Ascending aorta (tissue), 2 donors: ENCODE measurements at regions not wholly inside any gene's neighbourhood (a gene's known extent, or its start where the extent isn't known, plus 50 kb on each side); places are given as distances from the start of the nearest gene placed in this dataset.

ENCODE experiments used
- DNase-seq, 2 donors: peaks; one replicate each; pipeline ENCODE4 v3.0.0-alpha.2; 2019; ENCODE audit warnings: low spot score in 2 of 2
- H3K27ac ChIP-seq, 2 donors: fragments of 200-600 bp; sonication (generic); one replicate each; pipeline ENCODE4 v1.5.1; 2016 to 2017; ENCODE audit warnings: mild to moderate bottlenecking in 1 of 2
- H3K27me3 ChIP-seq: fragments of 200-600 bp; sonication (generic); one replicate; pipeline ENCODE4 v1.5.1; 2017
- H3K36me3 ChIP-seq, 2 donors: fragments of 200-600 bp; sonication (generic); one replicate each; pipeline ENCODE4 v1.5.1; 2016
- H3K4me1 ChIP-seq, 2 donors: fragments of 200-600 bp; sonication (generic); one replicate each; pipeline ENCODE4 v1.5.1; 2016 to 2017; ENCODE audit warnings: mild to moderate bottlenecking in 1 of 2
- H3K4me3 ChIP-seq, 2 donors: fragments of 200-600 bp; sonication (generic); one replicate each; pipeline ENCODE4 v1.5.1; 2016 to 2017; ENCODE audit warnings: mild to moderate bottlenecking in 1 of 2
- H3K9me3 ChIP-seq, 2 donors: fragments of 200-600 bp; sonication (generic); one replicate each; pipeline ENCODE4 v1.5.1; 2016
- CTCF ChIP-seq, 3 experiments: fragments of 200-600 bp in 2 of 3; fragments of 450-650 bp in 1 of 3; sonication (generic) in 2 of 3; IDR thresholded peaks; one replicate each; pipeline ENCODE4 v1.5.1; 2016 to 2019; ENCODE audit warnings: antibody characterized with exemption in 3 of 3, mild to moderate bottlenecking in 1 of 3, moderate library complexity in 1 of 3
- intact Hi-C: fragments of 100-400 bp; cut with DNase I; formaldehyde crosslinking; loops from one replicate; pipeline ENCODE4 v1.15.1; 2023

DNA sequence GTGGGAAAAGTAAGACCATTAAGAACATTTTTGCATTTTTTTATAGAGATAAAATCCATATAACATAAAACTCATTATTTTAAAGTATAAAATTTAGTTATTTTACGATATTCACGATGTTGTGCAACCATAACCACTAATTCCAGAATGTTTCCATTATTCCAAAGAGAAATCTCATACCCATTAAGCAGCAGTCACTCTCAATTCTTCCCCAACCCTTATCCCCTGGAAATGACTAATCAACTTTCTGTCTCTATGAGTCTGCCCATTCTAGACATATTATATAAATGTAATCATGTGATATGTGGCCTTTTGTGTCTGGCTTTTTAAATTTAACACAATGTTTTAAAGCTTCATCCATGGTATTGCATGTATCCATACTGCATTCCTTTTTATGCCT is 115.6 kb upstream of the ADAMTSL1 start:
- H3K9me3 ChIP-seq: no peaks in the 10 kb centered on the region
- H3K36me3 ChIP-seq: no peaks in the 10 kb centered on the region
- intact Hi-C loops: no loop called here
- no peaks in the 10 kb centered on the region for H3K27me3 ChIP-seq
- no peak for DNase-seq
- H3K27ac ChIP-seq: no peak overlapping the region
- no peak for TF ChIP-seq CTCF (IDR thresholded peaks at IDR 0.05)
- H3K4me1 ChIP-seq: no peaks in the 10 kb centered on the region
- H3K4me3 ChIP-seq: no peak overlapping the region

DNA sequence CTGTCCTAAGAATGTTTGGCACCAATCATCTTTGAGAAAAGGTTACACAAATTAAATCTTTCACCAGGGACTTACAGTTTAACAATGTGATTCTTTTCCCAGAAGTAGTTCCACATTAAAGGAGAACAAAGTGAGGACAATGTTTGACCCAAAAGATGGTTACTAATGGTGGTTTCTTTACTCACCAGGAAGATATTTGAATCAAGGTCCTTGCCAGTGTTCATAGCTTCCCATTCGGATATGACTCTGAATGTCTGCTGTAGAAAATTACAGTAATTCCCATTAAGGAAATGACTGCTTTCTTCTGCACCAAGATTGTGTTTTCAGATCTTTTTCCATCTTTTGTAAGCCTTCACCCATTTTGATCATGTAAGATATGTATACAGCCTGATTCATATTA is 114.6 kb upstream of the ADAMTSL1 start:
- Histone ChIP-seq H3K4me3 (no peak overlapping the region), H3K9me3 (no peaks in the 10 kb centered on the region), H3K4me1 (no peaks in the 10 kb centered on the region), H3K27me3 (no peaks in the 10 kb centered on the region), H3K36me3 (no peaks in the 10 kb centered on the region), H3K27ac (no peak overlapping the region)
- DNase-seq: no peak
- no peak for TF ChIP-seq CTCF (IDR thresholded peaks at IDR 0.05)
- intact Hi-C loops: no loop called here

DNA sequence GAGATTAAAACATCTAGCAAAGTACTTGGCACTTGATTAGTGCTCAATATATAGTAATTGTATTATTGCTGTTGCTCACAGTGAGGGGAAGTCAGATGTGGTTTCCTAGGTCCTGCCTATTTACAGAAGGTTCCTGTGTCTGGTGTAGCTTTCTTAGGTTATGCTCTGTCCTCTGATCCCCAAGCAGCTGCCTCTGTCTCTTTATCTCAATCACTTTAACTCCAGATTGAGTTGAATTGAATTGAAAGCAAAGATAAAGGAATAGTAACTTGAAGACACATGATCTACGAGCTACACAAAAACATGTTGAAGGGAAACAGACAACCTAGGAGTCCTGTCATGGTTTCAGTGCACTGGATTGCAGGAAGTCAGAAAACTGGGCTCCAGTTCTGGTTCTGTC is 113.9 kb upstream of the ADAMTSL1 start:
- Histone ChIP-seq H3K4me1 (no peaks in the 10 kb centered on the region), H3K4me3 (no peak overlapping the region), H3K27me3 (no peaks in the 10 kb centered on the region), H3K27ac (no peak overlapping the region), H3K36me3 (no peaks in the 10 kb centered on the region), H3K9me3 (no peaks in the 10 kb centered on the region)
- intact Hi-C loops: no loop called here
- TF ChIP-seq CTCF (IDR thresholded peaks at IDR 0.05): no peak
- no peak for DNase-seq

DNA sequence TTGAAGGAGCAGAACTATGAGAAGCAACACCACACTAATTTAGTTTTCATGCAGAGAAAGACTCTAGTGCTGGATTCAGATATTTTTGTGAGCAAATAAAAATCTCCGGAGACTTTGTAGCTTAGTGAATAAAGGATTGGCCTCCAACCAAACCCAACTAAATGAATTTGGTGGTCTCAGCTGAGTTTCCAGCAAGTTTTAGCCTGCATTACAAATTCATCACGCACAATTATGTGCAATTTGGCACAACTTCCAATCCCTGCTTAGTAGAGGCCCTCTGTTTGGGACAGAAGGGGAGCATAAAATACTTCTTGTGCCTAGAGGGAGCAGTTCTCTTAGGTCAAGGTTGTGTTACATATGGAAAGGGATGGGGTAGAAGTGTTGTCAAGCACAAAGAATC is 112.3 kb upstream of the ADAMTSL1 start:
- H3K27me3 ChIP-seq: no peaks in the 10 kb centered on the region
- H3K36me3 ChIP-seq: no peaks in the 10 kb centered on the region
- intact Hi-C loops: no loop called here
- TF ChIP-seq CTCF (IDR thresholded peaks at IDR 0.05): no peak
- no peaks in the 10 kb centered on the region for H3K9me3 ChIP-seq
- DNase-seq: no peak
- H3K4me1 ChIP-seq: no peaks in the 10 kb centered on the region
- no peak overlapping the region for H3K4me3 ChIP-seq
- H3K27ac ChIP-seq: no peak overlapping the region

DNA sequence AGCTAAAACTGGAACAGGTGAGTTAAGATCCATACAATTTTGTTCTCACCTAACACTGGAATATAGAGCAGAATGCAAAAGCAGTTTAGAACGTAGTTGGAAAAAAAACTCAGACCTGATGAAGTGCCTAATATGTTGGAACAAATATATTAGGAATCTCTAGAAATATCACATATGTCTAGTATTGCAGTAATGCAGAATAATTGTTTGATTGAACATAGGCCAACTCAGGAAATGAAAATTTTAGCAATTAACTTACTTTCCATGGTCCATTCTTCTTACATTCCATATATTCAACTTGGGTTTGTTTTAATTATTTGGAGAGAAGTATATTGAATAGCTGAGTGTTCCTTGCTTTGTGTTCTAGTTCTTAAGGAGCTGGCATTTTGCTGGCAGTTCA is 111.8 kb upstream of the ADAMTSL1 start:
- Histone ChIP-seq H3K9me3 (no peaks in the 10 kb centered on the region), H3K4me1 (no peaks in the 10 kb centered on the region), H3K27ac (no peak overlapping the region), H3K4me3 (no peak overlapping the region), H3K36me3 (no peaks in the 10 kb centered on the region), H3K27me3 (no peaks in the 10 kb centered on the region)
- TF ChIP-seq CTCF (IDR thresholded peaks at IDR 0.05): no peak
- no peak for DNase-seq
- intact Hi-C loops: no loop called here

DNA sequence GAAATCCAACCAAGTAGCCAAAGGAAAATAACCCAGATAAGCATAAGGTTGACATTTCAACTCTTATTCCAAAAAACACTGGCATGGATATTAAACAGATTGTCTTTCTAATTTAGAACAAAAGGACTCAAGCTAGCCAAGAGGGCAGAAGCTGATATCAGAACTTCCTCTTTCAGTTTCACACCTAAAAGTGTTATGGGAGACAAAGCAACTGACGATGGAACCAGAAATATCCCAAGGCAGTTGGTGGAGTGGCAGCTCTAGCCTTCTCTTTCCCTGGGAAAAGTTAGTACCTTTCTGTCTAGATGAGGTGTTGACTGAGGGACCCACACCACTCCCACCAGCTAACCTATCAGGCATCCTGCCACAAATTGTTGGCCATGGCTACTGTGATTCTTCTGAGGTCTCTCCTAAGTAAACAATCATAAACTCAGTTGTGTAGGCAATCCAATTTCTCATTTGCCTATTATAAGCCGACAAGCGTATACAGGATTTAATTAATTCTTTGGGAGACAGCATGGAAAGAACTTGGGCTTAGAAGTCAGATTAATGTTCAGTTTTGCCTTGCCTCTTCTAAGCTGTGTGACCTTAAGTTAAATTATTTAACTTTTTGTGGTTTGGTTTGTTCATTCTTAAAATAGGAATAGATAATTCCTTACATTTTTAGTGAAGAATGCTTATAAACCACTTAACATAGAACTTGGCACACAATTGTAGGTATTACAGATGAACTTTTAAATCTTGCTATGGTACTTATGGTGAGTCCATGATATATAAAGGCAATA is 110.9 kb upstream of the ADAMTSL1 start:
- no peaks in the 10 kb centered on the region for H3K27me3 ChIP-seq
- H3K27ac ChIP-seq: no peak overlapping the region
- no peak for DNase-seq
- no peaks in the 10 kb centered on the region for H3K36me3 ChIP-seq
- H3K4me1 ChIP-seq: no peaks in the 10 kb centered on the region
- H3K9me3 ChIP-seq: no peaks in the 10 kb centered on the region
- H3K4me3 ChIP-seq: no peak overlapping the region
- intact Hi-C loops: no loop called here
- no peak for TF ChIP-seq CTCF (IDR thresholded peaks at IDR 0.05)
